ENCODE measurements at regions not wholly inside any gene's neighbourhood (a gene's known extent, or its start where the extent isn't known, plus 50 kb on each side); places are given as distances from the start of the nearest gene placed in this dataset.
"Not testable (repeated sequence)": the region's sequence is repeated elsewhere in the genome, so short reads cannot be mapped to it uniquely, and the experiment has no call there.

- TF ChIP-seq, protein P1, sequence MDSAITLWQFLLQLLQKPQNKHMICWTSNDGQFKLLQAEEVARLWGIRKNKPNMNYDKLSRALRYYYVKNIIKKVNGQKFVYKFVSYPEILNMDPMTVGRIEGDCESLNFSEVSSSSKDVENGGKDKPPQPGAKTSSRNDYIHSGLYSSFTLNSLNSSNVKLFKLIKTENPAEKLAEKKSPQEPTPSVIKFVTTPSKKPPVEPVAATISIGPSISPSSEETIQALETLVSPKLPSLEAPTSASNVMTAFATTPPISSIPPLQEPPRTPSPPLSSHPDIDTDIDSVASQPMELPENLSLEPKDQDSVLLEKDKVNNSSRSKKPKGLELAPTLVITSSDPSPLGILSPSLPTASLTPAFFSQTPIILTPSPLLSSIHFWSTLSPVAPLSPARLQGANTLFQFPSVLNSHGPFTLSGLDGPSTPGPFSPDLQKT (IDR thresholded peaks at IDR 0.05; ENCODE audit: borderline replicate concordance, low read depth, low read length): not testable (repeated sequence)
- not testable (repeated sequence) for TF ChIP-seq ZNF776 (tag by site-specific recombination; IDR thresholded peaks at IDR 0.05; ENCODE audit: borderline replicate concordance); ZNF510 (tag by site-specific recombination; IDR thresholded peaks at IDR 0.05; ENCODE audit: insufficient replicate concordance)
- TF ChIP-seq, protein P2, sequence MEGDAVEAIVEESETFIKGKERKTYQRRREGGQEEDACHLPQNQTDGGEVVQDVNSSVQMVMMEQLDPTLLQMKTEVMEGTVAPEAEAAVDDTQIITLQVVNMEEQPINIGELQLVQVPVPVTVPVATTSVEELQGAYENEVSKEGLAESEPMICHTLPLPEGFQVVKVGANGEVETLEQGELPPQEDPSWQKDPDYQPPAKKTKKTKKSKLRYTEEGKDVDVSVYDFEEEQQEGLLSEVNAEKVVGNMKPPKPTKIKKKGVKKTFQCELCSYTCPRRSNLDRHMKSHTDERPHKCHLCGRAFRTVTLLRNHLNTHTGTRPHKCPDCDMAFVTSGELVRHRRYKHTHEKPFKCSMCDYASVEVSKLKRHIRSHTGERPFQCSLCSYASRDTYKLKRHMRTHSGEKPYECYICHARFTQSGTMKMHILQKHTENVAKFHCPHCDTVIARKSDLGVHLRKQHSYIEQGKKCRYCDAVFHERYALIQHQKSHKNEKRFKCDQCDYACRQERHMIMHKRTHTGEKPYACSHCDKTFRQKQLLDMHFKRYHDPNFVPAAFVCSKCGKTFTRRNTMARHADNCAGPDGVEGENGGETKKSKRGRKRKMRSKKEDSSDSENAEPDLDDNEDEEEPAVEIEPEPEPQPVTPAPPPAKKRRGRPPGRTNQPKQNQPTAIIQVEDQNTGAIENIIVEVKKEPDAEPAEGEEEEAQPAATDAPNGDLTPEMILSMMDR (tag by site-specific recombination; IDR thresholded peaks at IDR 0.05): not testable (repeated sequence)
Observed at GRCh38 chr1:143786381-143786780, 185.4 kb downstream of the FAM72C start.
